Activated naive CD4-positive, alpha-beta T cell treated with Interleukin-2 at 50 U/mL for 16 hours (primary cell): ENCODE measurements at regions not wholly inside any gene's neighbourhood (a gene's known extent, or its start where the extent isn't known, plus 50 kb on each side); places are given as distances from the start of the nearest gene placed in this dataset.
"Not testable (repeated sequence)": the region's sequence is repeated elsewhere in the genome, so short reads cannot be mapped to it uniquely, and the experiment has no call there.

Experiments
- DNase-seq: peaks from one replicate; pipeline ENCODE4 v3.0.0-alpha.2; 2020

DNA sequence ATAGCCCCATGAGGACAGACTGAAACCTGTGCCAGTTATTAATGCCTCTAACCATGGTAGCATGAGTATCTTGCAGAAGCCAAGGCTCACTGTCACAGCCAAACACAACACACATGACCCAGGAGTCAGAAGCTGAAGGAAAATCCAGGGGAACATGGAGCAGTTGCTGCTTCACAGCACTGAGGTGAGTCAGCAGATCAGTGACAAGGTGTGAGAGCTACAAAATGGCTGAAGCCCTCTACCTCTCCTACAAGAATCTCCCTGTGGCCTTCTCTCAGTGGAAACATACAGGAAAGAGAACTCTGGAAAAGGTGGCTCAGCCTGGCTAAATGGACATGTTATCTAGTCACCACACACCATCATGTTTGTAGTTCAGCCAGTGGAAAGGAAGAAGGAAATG is 93.5 kb downstream of the NAB1 start:
- DNase-seq = no peak

DNA sequence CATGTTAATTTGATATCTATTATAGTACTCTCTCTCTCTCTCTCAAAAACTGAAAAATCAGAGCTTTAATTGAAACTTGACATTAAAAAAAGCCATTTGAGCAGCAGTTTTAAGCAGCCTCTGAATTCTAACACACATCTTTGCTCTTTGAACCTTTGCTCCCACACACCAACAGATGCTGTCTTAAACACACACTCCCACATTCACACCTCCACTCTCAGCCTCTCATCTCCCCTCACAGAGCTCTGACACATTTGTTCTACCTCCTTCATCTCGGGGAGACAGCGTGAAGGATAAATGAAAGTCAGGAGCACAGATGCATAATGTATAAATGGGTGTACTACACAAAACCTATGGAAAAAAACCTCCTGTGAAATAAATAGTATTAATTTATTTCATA is 95.2 kb downstream of the NAB1 start:
- DNase-seq = no peak

GRCh38 chr2:190746971-190747761 is 98.3 kb downstream of the NAB1 start:
- DNase-seq = no peak

- DNase-seq = no peak
Observed at GRCh38 chr2:190748966-190749365, 100.1 kb downstream of the NAB1 start.

- DNase-seq = no peak
Observed at GRCh38 chr2:190755772-190756415, 107.0 kb downstream of the NAB1 start.

DNA sequence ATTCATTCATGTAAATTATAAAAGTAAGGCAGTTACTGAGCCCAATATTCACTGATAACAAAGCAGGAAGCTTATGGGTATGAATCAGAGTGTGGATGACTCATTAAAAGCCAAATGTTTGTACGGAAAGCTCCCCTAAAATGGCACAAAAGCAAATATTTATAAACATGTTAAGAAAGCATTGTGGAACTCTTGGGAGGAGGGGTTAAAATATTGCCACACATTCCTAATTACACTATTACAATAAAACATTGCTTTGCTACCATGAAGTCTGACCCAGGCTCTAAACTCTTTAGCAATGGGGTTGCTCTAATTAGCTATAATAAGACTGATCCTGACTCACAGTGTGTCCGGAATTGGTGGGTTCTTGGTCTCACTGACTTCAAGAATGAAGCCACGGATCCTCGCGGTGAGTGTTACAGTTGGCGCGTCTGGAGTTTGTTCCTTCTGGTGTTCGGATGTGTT is 110.9 kb downstream of the NAB1 start:
- no peak for DNase-seq

DNA sequence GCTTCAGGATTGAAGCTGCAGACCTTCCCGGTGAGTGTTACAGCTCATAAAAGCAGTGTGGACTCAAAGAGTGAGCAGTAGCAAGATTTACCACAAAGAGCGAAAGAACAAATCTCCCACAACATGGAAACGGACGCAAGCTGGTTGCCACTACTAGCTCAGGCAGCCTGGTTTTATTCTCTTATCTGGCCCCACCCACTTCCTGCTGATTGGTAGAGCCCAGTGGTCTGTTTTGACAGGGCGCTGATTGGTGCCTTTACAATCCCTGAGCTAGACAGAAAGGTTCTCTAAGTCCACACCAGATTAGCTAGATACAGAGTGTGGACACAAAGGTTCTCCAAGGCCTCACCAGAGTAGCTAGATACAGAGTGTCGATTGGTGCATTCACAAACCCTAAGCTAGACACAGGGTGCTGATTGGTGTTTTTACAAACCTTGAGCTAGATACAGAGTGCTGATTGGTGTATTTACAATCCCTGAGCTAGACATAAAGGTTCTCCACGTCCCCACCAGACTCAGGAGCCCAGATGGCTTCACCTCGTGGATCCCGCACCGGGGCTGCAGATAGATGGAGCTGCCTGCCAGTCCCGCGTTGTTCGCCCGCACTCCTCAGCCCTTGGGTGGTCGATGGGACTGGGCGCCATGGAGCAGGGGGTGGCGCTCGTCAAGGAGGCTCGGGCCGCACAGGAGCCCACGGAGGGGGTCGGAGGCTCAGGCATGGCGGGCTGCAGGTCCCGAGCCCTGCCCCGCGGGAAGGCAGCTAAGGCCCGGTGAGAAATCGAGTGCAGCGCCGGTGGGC is 111.7 kb downstream of the NAB1 start:
- DNase-seq = not testable (repeated sequence)

DNA sequence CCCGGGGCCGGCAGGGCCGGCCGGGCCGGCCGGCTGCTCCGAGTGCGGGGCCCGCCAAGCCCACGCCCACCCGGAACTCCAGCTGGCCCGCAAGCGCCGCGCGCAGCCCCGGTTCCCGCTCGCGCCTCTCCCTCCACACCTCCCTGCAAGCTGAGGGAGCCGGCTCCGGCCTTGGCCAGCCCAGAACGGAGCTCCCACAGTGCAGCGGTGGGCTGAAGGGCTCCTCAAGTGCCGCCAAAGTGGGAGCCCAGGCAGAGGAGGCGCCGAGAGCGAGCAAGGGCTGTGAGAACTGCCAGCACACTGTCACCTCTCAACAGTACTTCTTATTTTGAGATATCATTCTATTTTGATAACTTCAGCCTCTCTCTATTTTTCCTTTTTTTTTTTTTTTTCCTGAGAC is 112.3 kb downstream of the NAB1 start:
- not testable (repeated sequence) for DNase-seq

DNA sequence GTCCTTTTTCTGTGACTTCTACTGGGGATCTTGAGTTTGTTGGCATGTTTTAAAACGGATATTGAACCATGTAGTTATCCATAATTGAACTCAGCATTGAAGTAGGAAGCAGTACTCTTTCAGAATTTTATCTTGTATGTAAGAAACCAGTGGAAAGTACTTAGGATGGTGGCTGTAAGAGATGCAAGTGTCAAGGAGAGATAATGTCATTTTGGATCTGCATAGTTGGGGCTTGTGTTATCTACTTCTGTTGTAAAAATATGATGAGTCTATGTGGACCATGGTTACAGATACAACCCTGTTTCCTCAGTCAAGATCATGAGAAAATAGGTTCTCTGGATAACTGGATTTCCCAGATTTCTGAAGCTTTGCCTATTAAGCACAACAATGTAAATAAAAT is 113.7 kb downstream of the NAB1 start:
- DNase-seq = no peak

DNA sequence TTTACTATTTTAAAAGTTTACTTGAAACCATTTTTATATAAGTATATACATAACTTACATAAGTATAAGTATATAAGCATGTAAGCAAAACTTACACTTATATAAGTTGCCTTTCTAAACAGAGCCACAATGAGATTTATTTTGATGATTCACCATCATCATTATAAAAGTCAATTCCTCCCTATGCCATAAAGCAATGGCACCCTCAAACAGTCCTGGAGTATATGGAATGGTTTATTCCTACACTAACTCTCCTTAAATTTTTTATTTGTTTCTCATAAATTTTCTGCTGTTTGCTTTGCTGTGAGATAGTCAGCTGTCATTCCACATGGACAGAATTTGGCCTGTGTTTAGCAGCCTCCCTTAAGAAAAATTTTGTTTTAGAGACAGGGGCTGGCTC is 114.2 kb downstream of the NAB1 start:
- no peak for DNase-seq

- peak; percentile 57 for DNase-seq
Observed at GRCh38 chr2:190763901-190764514, 115.1 kb downstream of the NAB1 start.

- no peak for DNase-seq
Observed at GRCh38 chr2:190765386-190766173, 115.0 kb upstream of the GLS start.

- no peak for DNase-seq
Observed at GRCh38 chr2:190766174-190766572, 114.4 kb upstream of the GLS start.

GRCh38 chr2:190766595-190766994 is 114.0 kb upstream of the GLS start:
- no peak for DNase-seq

DNA sequence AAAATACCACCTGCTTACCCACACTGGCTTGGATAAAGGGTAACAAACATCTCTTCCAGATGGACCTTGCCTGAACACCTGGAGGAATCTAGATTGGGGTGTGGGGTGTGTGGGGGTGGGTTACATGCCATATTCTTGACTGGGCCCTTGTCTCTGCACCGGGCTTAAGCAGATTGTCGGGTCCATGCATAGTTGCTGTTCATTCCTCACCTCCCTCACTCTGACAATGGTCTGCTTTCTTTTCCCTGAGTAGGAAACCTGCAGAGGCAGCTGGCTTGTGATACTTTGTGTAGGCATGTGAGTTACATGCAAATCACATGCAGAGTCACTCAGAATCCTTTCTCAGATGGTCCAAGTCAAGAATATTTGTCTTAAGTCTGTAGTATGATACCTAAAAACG is 112.8 kb upstream of the GLS start:
- DNase-seq = no peak

GRCh38 chr2:190769258-190769657 is 111.4 kb upstream of the GLS start:
- no peak for DNase-seq

GRCh38 chr2:190771726-190772125 is 108.9 kb upstream of the GLS start:
- no peak for DNase-seq

DNA sequence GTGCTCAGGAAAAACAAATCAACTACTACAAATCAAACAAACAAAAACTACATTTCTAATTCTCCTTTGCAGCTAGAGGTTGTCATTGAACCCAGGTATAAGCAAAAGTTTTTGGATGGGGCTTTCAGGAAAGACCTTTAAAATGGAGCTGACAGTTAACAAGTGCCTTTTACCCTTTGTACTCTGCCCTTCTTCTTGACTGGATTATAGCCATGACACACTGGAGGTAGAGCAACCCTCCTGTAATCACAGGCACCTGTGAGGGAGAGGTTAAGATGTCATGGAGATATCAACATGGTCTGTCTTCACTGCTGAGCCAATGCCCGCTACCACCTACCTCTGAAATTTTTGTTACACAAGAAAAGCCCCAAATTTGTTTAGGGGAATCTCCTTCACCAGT is 100.0 kb upstream of the GLS start:
- no peak for DNase-seq

GRCh38 chr2:190781604-190782198 is 98.9 kb upstream of the GLS start:
- peak; percentile 50 for DNase-seq

DNA sequence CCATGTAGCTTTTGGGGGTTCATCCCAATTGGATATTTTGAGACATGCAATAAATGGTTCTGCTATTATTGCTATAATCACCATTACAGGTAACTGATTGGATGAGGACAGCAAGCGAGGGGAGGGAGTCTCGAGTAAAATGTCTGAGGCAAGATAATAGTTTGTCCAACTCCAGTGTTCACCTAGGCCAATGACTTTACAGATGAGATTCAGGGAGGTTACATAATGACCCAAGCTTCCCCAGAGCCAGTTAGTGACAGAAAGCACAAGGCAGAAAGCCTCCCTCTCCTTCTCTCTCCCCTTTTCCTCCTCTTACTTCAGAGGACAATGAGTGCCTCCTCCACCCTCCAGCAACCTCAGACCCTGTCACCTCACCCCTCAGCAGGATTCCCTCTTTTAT is 98.4 kb upstream of the GLS start:
- DNase-seq = no peak

- DNase-seq = no peak
Observed at GRCh38 chr2:190783513-190784263, 96.9 kb upstream of the GLS start.
